Tibial nerve (tissue), 4 donors: ENCODE measurements at regions not wholly inside any gene's neighbourhood (a gene's known extent, or its start where the extent isn't known, plus 50 kb on each side); places are given as distances from the start of the nearest gene placed in this dataset.
A peak's percentile ranks its signal among the peaks of the same experiment; 100 is the strongest.

ENCODE experiments used
- DNase-seq, 2 donors: peaks; one replicate each; pipeline ENCODE4 v3.0.0-alpha.2; 2019; ENCODE audit warnings: low spot score in 2 of 2
- H3K27ac ChIP-seq, 4 donors: fragments of 200-600 bp; sonication (generic) in 3 of 4; one replicate each; pipeline ENCODE4 v1.5.1; 2017 to 2019; ENCODE audit warnings: mild to moderate bottlenecking in 1 of 4
- H3K27me3 ChIP-seq, 2 donors: fragments of 200-600 bp; sonication (generic) in 1 of 2; one replicate each; pipeline versions ENCODE4 v1.5.1 to v1.6.0; 2017 to 2019
- H3K36me3 ChIP-seq, 3 donors: fragments of 200-600 bp; sonication (generic); one replicate each; pipeline ENCODE4 v1.5.1; 2018 to 2019
- H3K4me1 ChIP-seq, 4 donors: fragments of 200-600 bp; sonication (generic) in 3 of 4; one replicate each; pipeline ENCODE4 v1.5.1; 2017 to 2019
- H3K4me3 ChIP-seq, 4 donors: fragments of 200-600 bp; sonication (generic) in 3 of 4; one replicate each; pipeline ENCODE4 v1.5.1; 2017 to 2019; ENCODE audit warnings: mild to moderate bottlenecking in 1 of 4, moderate library complexity in 1 of 4
- H3K9me3 ChIP-seq, 4 donors: fragments of 200-600 bp; sonication (generic) in 3 of 4; one replicate each; pipeline ENCODE4 v1.5.1; 2017 to 2019
- CTCF ChIP-seq, 5 experiments: fragments of 200-600 bp in 3 of 5; fragments of 450-650 bp in 2 of 5; sonication (generic) in 3 of 5; IDR thresholded peaks; one replicate each; pipeline ENCODE4 v1.5.1; 2016 to 2019; ENCODE audit warnings: antibody characterized with exemption in 5 of 5, mild to moderate bottlenecking in 3 of 5, moderate library complexity in 2 of 5
- EP300 ChIP-seq, 2 donors: sonication (generic); formaldehyde crosslinking; IDR thresholded peaks; one replicate each; pipeline ENCODE4 v1.6.1; 2017; ENCODE audit warnings: antibody characterized with exemption in 2 of 2, mild to moderate bottlenecking in 1 of 2
- POLR2A ChIP-seq, 2 donors: fragments of 450-650 bp; IDR thresholded peaks; one replicate each; pipeline ENCODE4 v1.6.1; 2017; ENCODE audit warnings: antibody characterized with exemption in 2 of 2, mild to moderate bottlenecking in 2 of 2, moderate library complexity in 2 of 2
- WGBS, 2 donors: methylation state at CpG; one replicate each; pipeline ENCODE4 v1.1.5; 2018; 5-methylcytosine and 5-hydroxymethylcytosine counted together

- no peak overlapping the region for H3K4me3 ChIP-seq
- WGBS, 2 donors: 90 to 94% methylated on average over 2 of the region's 2 CpGs
- no peak overlapping the region for H3K27ac ChIP-seq
- peaks cover 0 to 6% (median 0%) of the 10 kb centered on the region in 4 donors for H3K4me1 ChIP-seq
- H3K27me3 ChIP-seq: no peaks in the 10 kb centered on the region
- no peaks in the 10 kb centered on the region for H3K9me3 ChIP-seq
- DNase-seq: no peak
- no peak for TF ChIP-seq CTCF (IDR thresholded peaks at IDR 0.05)
- no peak for TF ChIP-seq POLR2A (IDR thresholded peaks at IDR 0.05)
- TF ChIP-seq EP300 (IDR thresholded peaks at IDR 0.05): no peak
- H3K36me3 ChIP-seq: no peaks in the 10 kb centered on the region
Measured at GRCh38 chr10:89097226-89097625, 106.6 kb downstream of the FAS start.

GRCh38 chr10:89095701-89096391 lies 105.2 kb downstream of the FAS start:
- DNase-seq: no peak
- peaks cover 0 to 6% (median 0%) of the 10 kb centered on the region in 4 donors for H3K4me1 ChIP-seq
- no peaks in the 10 kb centered on the region for H3K27me3 ChIP-seq
- H3K9me3 ChIP-seq: no peaks in the 10 kb centered on the region
- WGBS, 2 donors: 58 to 60% methylated on average over 1 of the region's 1 CpG
- H3K36me3 ChIP-seq: no peaks in the 10 kb centered on the region
- no peak overlapping the region for H3K4me3 ChIP-seq
- TF ChIP-seq CTCF (IDR thresholded peaks at IDR 0.05) (no peak), EP300 (IDR thresholded peaks at IDR 0.05) (no peak), POLR2A (IDR thresholded peaks at IDR 0.05) (no peak)
- peak overlapping the region in 1 of 4 donors; percentile 12 for H3K27ac ChIP-seq

- Histone ChIP-seq H3K36me3 (no peaks in the 10 kb centered on the region), H3K4me3 (no peak overlapping the region), H3K27me3 (no peaks in the 10 kb centered on the region), H3K9me3 (no peaks in the 10 kb centered on the region), H3K4me1 (no peaks in the 10 kb centered on the region), H3K27ac (no peak overlapping the region)
- DNase-seq: no peak
- 74 to 90% methylated on average over 3 of the region's 3 CpGs for WGBS, 2 donors
- TF ChIP-seq POLR2A (IDR thresholded peaks at IDR 0.05) (no peak), CTCF (IDR thresholded peaks at IDR 0.05) (no peak), EP300 (IDR thresholded peaks at IDR 0.05) (no peak)
Measured at GRCh38 chr10:89093728-89094127, 103.1 kb downstream of the FAS start.

GRCh38 chr10:89092981-89093380 lies 102.4 kb downstream of the FAS start:
- H3K36me3 ChIP-seq: no peaks in the 10 kb centered on the region
- H3K9me3 ChIP-seq: no peaks in the 10 kb centered on the region
- H3K27me3 ChIP-seq: no peaks in the 10 kb centered on the region
- TF ChIP-seq EP300 (IDR thresholded peaks at IDR 0.05) (no peak), CTCF (IDR thresholded peaks at IDR 0.05) (no peak), POLR2A (IDR thresholded peaks at IDR 0.05) (no peak)
- no peak for DNase-seq
- H3K4me3 ChIP-seq: no peak overlapping the region
- H3K4me1 ChIP-seq: no peaks in the 10 kb centered on the region
- H3K27ac ChIP-seq: no peak overlapping the region
- 90 to 94% methylated on average over 4 of the region's 4 CpGs for WGBS, 2 donors

GRCh38 chr10:89092439-89092838 lies 101.8 kb downstream of the FAS start:
- WGBS, 2 donors: 89 to 100% methylated on average over 1 of the region's 1 CpG

More at GRCh38 chr10:89092439-89092838, 101.8 kb downstream of the FAS start:
- Histone ChIP-seq H3K4me1 (peaks cover 0 to 3% (median 0%) of the 10 kb centered on the region in 4 donors), H3K9me3 (no peaks in the 10 kb centered on the region), H3K27me3 (no peaks in the 10 kb centered on the region), H3K4me3 (no peak overlapping the region), H3K36me3 (no peaks in the 10 kb centered on the region), H3K27ac (no peak overlapping the region)
- TF ChIP-seq POLR2A (IDR thresholded peaks at IDR 0.05): no peak
- TF ChIP-seq CTCF (IDR thresholded peaks at IDR 0.05): no peak
- no peak for TF ChIP-seq EP300 (IDR thresholded peaks at IDR 0.05)
- no peak for DNase-seq
